Endothelial cell of umbilical vein (primary cell): ENCODE measurements at regions not wholly inside any gene's neighbourhood (a gene's known extent, or its start where the extent isn't known, plus 50 kb on each side); places are given as distances from the start of the nearest gene placed in this dataset.

ENCODE experiments used
- BruUV-seq: library from RNA; stranded (reverse); fragments of 400-500 nt; replicated peaks from 2 replicates; lab custom pipeline; 2021; lab: Mats Ljungman, UMichigan
- CTCF ChIA-PET: fragments of 300-600, 350-600 bp; sonication (Branson Sonifier 250); formaldehyde crosslinking; loops from one replicate; lab custom pipeline; 2021; ENCODE audit warnings: antibody characterized with exemption, inconsistent platforms; lab: Charles Lee
- POLR2A ChIA-PET: fragments of 300-600, 350-600 bp; sonication (Branson Sonifier 250); formaldehyde crosslinking; loops from one replicate; lab custom pipeline; 2021; ENCODE audit warnings: antibody characterized with exemption, inconsistent platforms; lab: Charles Lee
- DNase-seq: peaks from one replicate; pipeline ENCODE4 v3.0.0-alpha.2; 2011; ENCODE audit warnings: low read depth, low spot score
- FAIRE-seq: peaks from 2 replicates; lab custom pipeline; 2011; peaks lifted over from hg19 to GRCh38; lab: Jason Lieb, UNC
- H2AFZ ChIP-seq: 2 replicates; pipeline ENCODE4 v1.6.0; 2012; ENCODE audit warnings: low read depth, low read length, control low read depth, inconsistent platforms
- H3K27ac ChIP-seq: 2 replicates; pipeline ENCODE4 v1.5.1; 2011; ENCODE audit warnings: low read depth, mild to moderate bottlenecking, control low read depth, low read length, moderate library complexity; ENCODE audit not compliant: insufficient read depth
- H3K27me3 ChIP-seq, 2 experiments: 2 replicates each; pipeline versions ENCODE4 v1.6.0 to v1.6.1; 2011; ENCODE audit warnings: low read length in 2 of 2, mixed read lengths in 1 of 2; ENCODE audit not compliant: control insufficient read depth in 2 of 2, insufficient read depth in 2 of 2
- H3K36me3 ChIP-seq, 2 experiments: 2 replicates in 1 of 2; 3 replicates in 1 of 2; pipeline ENCODE4 v1.5.1; 2011; ENCODE audit warnings: low read length in 2 of 2, mild to moderate bottlenecking in 1 of 2, moderate library complexity in 1 of 2; ENCODE audit not compliant: control insufficient read depth in 2 of 2, insufficient read depth in 2 of 2; ENCODE audit errors: extremely low read depth in 1 of 2
- H3K4me1 ChIP-seq: 3 replicates; pipeline ENCODE4 v1.5.1; 2011; ENCODE audit warnings: mild to moderate bottlenecking, low read length; ENCODE audit not compliant: control insufficient read depth, insufficient read depth; ENCODE audit errors: extremely low read depth
- H3K4me2 ChIP-seq: 2 replicates; pipeline ENCODE4 v1.6.1; 2011; ENCODE audit warnings: low read length, control low read depth, mixed read lengths; ENCODE audit not compliant: insufficient read depth
- H3K4me3 ChIP-seq, 3 experiments: fragments of 200-600 bp in 1 of 3; sonication (generic), shearing (Covaris generic) in 1 of 3; replicated peaks in 1 of 3; 2 replicates each; pipeline ENCODE4 v1.5.1; 2011 to 2016; ENCODE audit warnings: control low read depth in 3 of 3, low read length in 3 of 3, mild to moderate bottlenecking in 2 of 3, inconsistent platforms in 1 of 3, low read depth in 1 of 3, moderate library complexity in 1 of 3; ENCODE audit not compliant: insufficient read depth in 1 of 3
- H3K79me2 ChIP-seq: 2 replicates; pipeline ENCODE4 v1.6.0; 2012; ENCODE audit warnings: low read length, inconsistent platforms; ENCODE audit not compliant: control insufficient read depth, insufficient read depth
- H3K9ac ChIP-seq: replicated peaks from 2 replicates; pipeline ENCODE3; 2011; ENCODE audit warnings: low read length, control low read depth; ENCODE audit not compliant: insufficient read depth; ENCODE audit errors: extremely low read depth
- H3K9me1 ChIP-seq: replicated peaks from 3 replicates; pipeline ENCODE4 v1.6.0; 2011; ENCODE audit warnings: mild to moderate bottlenecking, low read length; ENCODE audit not compliant: control insufficient read depth, insufficient read depth; ENCODE audit errors: extremely low read depth
- H3K9me3 ChIP-seq: replicated peaks from 2 replicates; pipeline ENCODE4 v1.5.1; 2012; ENCODE audit warnings: low read length, inconsistent platforms; ENCODE audit not compliant: control insufficient read depth, insufficient read depth
- H4K20me1 ChIP-seq: replicated peaks from 2 replicates; pipeline ENCODE3; 2011; ENCODE audit warnings: mild to moderate bottlenecking, low read length; ENCODE audit not compliant: control insufficient read depth, insufficient read depth; ENCODE audit errors: extremely low read depth
- EZH2 ChIP-seq: IDR thresholded peaks from 2 replicates; pipeline ENCODE4 v1.6.1; 2012; ENCODE audit warnings: borderline replicate concordance, low read depth, mild to moderate bottlenecking, moderate library complexity, low read length, inconsistent platforms; ENCODE audit not compliant: severe bottlenecking
- FOS ChIP-seq: IDR thresholded peaks from 2 replicates; pipeline ENCODE4 v1.6.1; 2011; ENCODE audit warnings: mild to moderate bottlenecking, low read length, moderate library complexity, borderline replicate concordance; ENCODE audit not compliant: insufficient read depth
- GATA2 ChIP-seq: IDR thresholded peaks from 2 replicates; pipeline ENCODE4 v1.7.0; 2011; ENCODE audit warnings: low read depth, mild to moderate bottlenecking, moderate library complexity, mixed read lengths, low read length; ENCODE audit not compliant: insufficient read length, insufficient read depth
- JUN ChIP-seq: IDR thresholded peaks from 2 replicates; pipeline ENCODE4 v1.6.1; 2011; ENCODE audit warnings: borderline replicate concordance, low read depth; ENCODE audit not compliant: insufficient read length, insufficient read depth
- MYC ChIP-seq: IDR thresholded peaks from one replicate; pipeline ENCODE4 v1.6.1; 2011; ENCODE audit warnings: mild to moderate bottlenecking, low read depth, low read length
- POLR2A ChIP-seq: IDR thresholded peaks from 2 replicates; pipeline ENCODE4 v1.6.1; 2012; ENCODE audit warnings: low read depth, mild to moderate bottlenecking, control low read depth, low read length
- POLR2AphosphoS5 ChIP-seq: IDR thresholded peaks from 2 replicates; pipeline ENCODE4 v1.6.1; 2012; ENCODE audit warnings: low read depth, mild to moderate bottlenecking, control low read depth, low read length, moderate library complexity; ENCODE audit not compliant: insufficient read depth
- dilution Hi-C: fragments of 300-500 bp; cut with MboI; formaldehyde crosslinking; loops from one replicate; pipeline ENCODE4 v1.15.0; 2019; ENCODE audit warnings: low sequenced_read_pairs; ENCODE audit not compliant: extremely low pct_ligation_motif_present
- intact Hi-C: fragments of 100-400 bp; cut with micrococcal nuclease; formaldehyde crosslinking; loops from one replicate; pipeline ENCODE4 v1.10.0; 2022
- TF ChIP-seq, protein P1 (sequence below), 2 donors: IDR thresholded peaks; 1 replicate in 1 of 2; 2 replicates in 1 of 2; pipeline ENCODE4 v1.5.1; 2011; ENCODE audit warnings: low read length in 2 of 2, mild to moderate bottlenecking in 2 of 2, moderate library complexity in 2 of 2, control low read depth in 1 of 2, inconsistent platforms in 1 of 2, low read depth in 1 of 2; ENCODE audit not compliant: insufficient read depth in 1 of 2; ENCODE audit errors: extremely low read depth in 1 of 2
- TF ChIP-seq, protein P2 (sequence below): IDR thresholded peaks from 2 replicates; pipeline ENCODE4 v1.6.1; 2011; ENCODE audit not compliant: insufficient read depth, insufficient read length

DNA sequence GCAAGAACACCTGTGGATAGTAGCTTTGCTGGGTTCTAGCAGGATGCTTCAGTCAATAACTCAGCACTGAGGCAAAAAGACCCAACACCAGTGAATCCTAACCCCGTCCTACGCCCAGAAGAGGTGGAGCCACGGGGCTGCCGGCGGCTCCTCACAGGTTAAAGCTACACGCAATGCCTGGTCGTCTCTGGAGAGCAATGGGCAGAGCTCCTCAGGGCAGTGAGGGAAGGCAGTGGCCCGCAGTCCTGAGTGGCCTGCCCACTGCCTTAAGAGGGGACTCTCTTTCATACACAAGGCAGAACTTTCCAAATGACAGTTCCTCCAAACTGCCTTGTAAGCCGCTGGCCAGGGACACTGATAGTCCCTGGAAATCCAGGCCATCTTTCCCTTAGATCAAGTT lies 244.2 kb upstream of the IRX2 start:
- intact Hi-C loops = no loop called here
- CTCF ChIA-PET = no interaction called here
- FAIRE-seq (no peak), DNase-seq (no peak)
- no peak overlapping the region for H2AFZ ChIP-seq
- H3K9me3 ChIP-seq = peaks cover 9% of the 10 kb centered on the region
- no peak overlapping the region for H3K27ac ChIP-seq
- H3K4me2 ChIP-seq = no peak overlapping the region
- H3K4me3 ChIP-seq = no peak overlapping the region
- BruUV-seq = no TSS peak
- no peaks in the 10 kb centered on the region for H3K36me3 ChIP-seq
- POLR2A ChIA-PET = no interaction called here
- no peak overlapping the region for H3K9ac ChIP-seq
- no peaks in the 10 kb centered on the region for H3K79me2 ChIP-seq
- dilution Hi-C loops = no loop called here
- no peaks in the 10 kb centered on the region for H3K4me1 ChIP-seq
- TF ChIP-seq POLR2A = no peak
- TF ChIP-seq, protein P1, sequence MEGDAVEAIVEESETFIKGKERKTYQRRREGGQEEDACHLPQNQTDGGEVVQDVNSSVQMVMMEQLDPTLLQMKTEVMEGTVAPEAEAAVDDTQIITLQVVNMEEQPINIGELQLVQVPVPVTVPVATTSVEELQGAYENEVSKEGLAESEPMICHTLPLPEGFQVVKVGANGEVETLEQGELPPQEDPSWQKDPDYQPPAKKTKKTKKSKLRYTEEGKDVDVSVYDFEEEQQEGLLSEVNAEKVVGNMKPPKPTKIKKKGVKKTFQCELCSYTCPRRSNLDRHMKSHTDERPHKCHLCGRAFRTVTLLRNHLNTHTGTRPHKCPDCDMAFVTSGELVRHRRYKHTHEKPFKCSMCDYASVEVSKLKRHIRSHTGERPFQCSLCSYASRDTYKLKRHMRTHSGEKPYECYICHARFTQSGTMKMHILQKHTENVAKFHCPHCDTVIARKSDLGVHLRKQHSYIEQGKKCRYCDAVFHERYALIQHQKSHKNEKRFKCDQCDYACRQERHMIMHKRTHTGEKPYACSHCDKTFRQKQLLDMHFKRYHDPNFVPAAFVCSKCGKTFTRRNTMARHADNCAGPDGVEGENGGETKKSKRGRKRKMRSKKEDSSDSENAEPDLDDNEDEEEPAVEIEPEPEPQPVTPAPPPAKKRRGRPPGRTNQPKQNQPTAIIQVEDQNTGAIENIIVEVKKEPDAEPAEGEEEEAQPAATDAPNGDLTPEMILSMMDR (IDR thresholded peaks at IDR 0.05; ENCODE audit: extremely low read depth in 1 of 2, insufficient read depth in 1 of 2, low read depth in 1 of 2, low read length in 2 of 2) = no peak
- TF ChIP-seq POLR2AphosphoS5 = no peak
- no peak for TF ChIP-seq EZH2
- TF ChIP-seq, protein P2, sequence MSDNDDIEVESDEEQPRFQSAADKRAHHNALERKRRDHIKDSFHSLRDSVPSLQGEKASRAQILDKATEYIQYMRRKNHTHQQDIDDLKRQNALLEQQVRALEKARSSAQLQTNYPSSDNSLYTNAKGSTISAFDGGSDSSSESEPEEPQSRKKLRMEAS = no peak
- no peak for TF ChIP-seq MYC
- no peak for TF ChIP-seq GATA2
- no peak for TF ChIP-seq JUN
- TF ChIP-seq FOS = no peak
- H4K20me1 ChIP-seq = no peaks in the 10 kb centered on the region
- H3K9me1 ChIP-seq = no peaks in the 10 kb centered on the region
- H3K27me3 ChIP-seq = no peaks in the 10 kb centered on the region
